ENCODE measurements at regions not wholly inside any gene's neighbourhood (a gene's known extent, or its start where the extent isn't known, plus 50 kb on each side); places are given as distances from the start of the nearest gene placed in this dataset.
"Not testable (repeated sequence)": the region's sequence is repeated elsewhere in the genome, so short reads cannot be mapped to it uniquely, and the experiment has no call there.

DNA sequence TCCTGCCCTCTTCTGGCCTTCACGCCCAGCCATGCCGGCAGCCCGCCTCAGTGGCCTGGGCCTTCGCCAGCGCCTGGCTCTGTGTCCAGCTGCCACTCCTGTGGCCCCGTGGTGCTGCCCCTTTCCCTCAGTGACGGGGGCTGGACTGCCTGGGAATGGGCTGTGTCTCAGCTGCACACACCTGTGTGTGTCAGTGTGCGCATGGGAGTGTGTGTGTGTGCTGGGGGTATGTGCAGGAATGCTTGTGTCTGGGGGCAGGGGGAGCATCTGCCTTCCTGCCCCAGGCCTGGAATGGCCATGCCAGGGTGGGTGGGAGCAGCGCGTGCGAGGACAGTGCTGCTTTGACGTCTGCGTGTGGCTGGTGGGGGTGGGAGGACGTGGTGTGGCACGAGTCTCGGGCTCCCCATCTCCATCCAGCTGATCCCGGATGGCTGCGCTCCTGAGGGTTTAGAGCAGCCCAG lies 224.9 kb downstream of the TMEM121 start:
- not testable (repeated sequence) for TF ChIP-seq POLR2A (IDR thresholded peaks at IDR 0.05)
- TF ChIP-seq, protein P1, sequence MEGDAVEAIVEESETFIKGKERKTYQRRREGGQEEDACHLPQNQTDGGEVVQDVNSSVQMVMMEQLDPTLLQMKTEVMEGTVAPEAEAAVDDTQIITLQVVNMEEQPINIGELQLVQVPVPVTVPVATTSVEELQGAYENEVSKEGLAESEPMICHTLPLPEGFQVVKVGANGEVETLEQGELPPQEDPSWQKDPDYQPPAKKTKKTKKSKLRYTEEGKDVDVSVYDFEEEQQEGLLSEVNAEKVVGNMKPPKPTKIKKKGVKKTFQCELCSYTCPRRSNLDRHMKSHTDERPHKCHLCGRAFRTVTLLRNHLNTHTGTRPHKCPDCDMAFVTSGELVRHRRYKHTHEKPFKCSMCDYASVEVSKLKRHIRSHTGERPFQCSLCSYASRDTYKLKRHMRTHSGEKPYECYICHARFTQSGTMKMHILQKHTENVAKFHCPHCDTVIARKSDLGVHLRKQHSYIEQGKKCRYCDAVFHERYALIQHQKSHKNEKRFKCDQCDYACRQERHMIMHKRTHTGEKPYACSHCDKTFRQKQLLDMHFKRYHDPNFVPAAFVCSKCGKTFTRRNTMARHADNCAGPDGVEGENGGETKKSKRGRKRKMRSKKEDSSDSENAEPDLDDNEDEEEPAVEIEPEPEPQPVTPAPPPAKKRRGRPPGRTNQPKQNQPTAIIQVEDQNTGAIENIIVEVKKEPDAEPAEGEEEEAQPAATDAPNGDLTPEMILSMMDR (IDR thresholded peaks at IDR 0.05) = not testable (repeated sequence)
